Left ventricle myocardium superior (tissue), 1 donor: ENCODE measurements at regions not wholly inside any gene's neighbourhood (a gene's known extent, or its start where the extent isn't known, plus 50 kb on each side); places are given as distances from the start of the nearest gene placed in this dataset.

ENCODE experiments used
- ATAC-seq: fragments of 200-7000 bp; cut with Tn5 transposase; one replicate; pipeline ENCODE4 v1.9.1; 2020; ENCODE audit warnings: mild to moderate bottlenecking, moderate library complexity
- DNase-seq: peaks from one replicate; pipeline ENCODE4 v3.0.0-alpha.2; 2020
- intact Hi-C: fragments of 100-400 bp; cut with micrococcal nuclease; formaldehyde crosslinking; loops from one replicate; pipeline ENCODE4 v1.11.0; 2022
- donor health status: DM: no; HTN: yes; CAD: no; lungs with severe emphysema.

- intact Hi-C loops = no loop called here
- ATAC-seq (no peak), DNase-seq (no peak)
These were observed 89.2 kb upstream of the SALL3 start for GRCh38 chr18:78890388-78890787.

GRCh38 chr18:78891185-78891762 is 88.3 kb upstream of the SALL3 start:
- no peak for DNase-seq
- intact Hi-C loops = no loop called here
- ATAC-seq = no peak

GRCh38 chr18:78892177-78892576 is 87.4 kb upstream of the SALL3 start:
- ATAC-seq (no peak), DNase-seq (no peak)
- intact Hi-C loops = no loop called here

GRCh38 chr18:78892721-78893120 is 86.9 kb upstream of the SALL3 start:
- no peak for DNase-seq
- intact Hi-C loops = no loop called here
- ATAC-seq = no peak

- DNase-seq = no peak
- intact Hi-C loops = no loop called here
- ATAC-seq = no peak
These were observed 86.2 kb upstream of the SALL3 start for GRCh38 chr18:78893281-78894032.

GRCh38 chr18:78894033-78894305 is 85.6 kb upstream of the SALL3 start:
- no peak for DNase-seq
- no peak for ATAC-seq
- intact Hi-C loops = no loop called here

- DNase-seq = no peak
- intact Hi-C loops = no loop called here
- ATAC-seq = no peak
These were observed 84.2 kb upstream of the SALL3 start for GRCh38 chr18:78895207-78896001.

GRCh38 chr18:78896111-78896905 is 83.3 kb upstream of the SALL3 start:
- intact Hi-C loops = no loop called here
- no peak for DNase-seq
- ATAC-seq = no peak

GRCh38 chr18:78898066-78898465 is 81.6 kb upstream of the SALL3 start:
- DNase-seq (no peak), ATAC-seq (no peak)
- intact Hi-C loops = no loop called here

GRCh38 chr18:78898635-78899034 is 81.0 kb upstream of the SALL3 start:
- intact Hi-C loops = no loop called here
- no peak for DNase-seq
- ATAC-seq = no peak

GRCh38 chr18:78899241-78899640 is 80.4 kb upstream of the SALL3 start:
- DNase-seq (no peak), ATAC-seq (no peak)
- intact Hi-C loops = no loop called here

- ATAC-seq (no peak), DNase-seq (no peak)
- intact Hi-C loops = no loop called here
These were observed 78.4 kb upstream of the SALL3 start for GRCh38 chr18:78900938-78901909.

GRCh38 chr18:78901923-78902794 is 77.5 kb upstream of the SALL3 start:
- intact Hi-C loops = no loop called here

GRCh38 chr18:78902795-78903435 is 76.7 kb upstream of the SALL3 start:
- intact Hi-C loops = no loop called here
- no peak for DNase-seq
- no peak for ATAC-seq

More at GRCh38 chr18:78901923-78902794, 77.5 kb upstream of the SALL3 start:
- DNase-seq (no peak), ATAC-seq (no peak)

- no peak for ATAC-seq
- no peak for DNase-seq
- intact Hi-C loops = no loop called here
These were observed 76.0 kb upstream of the SALL3 start for GRCh38 chr18:78903436-78904178.

- DNase-seq (no peak), ATAC-seq (no peak)
- intact Hi-C loops = no loop called here
These were observed 75.5 kb upstream of the SALL3 start for GRCh38 chr18:78904179-78904531.

- ATAC-seq = no peak
- DNase-seq = no peak
- intact Hi-C loops = no loop called here
These were observed 74.3 kb upstream of the SALL3 start for GRCh38 chr18:78905334-78905733.
